RWPE2 (cell line): ENCODE measurements at regions not wholly inside any gene's neighbourhood (a gene's known extent, or its start where the extent isn't known, plus 50 kb on each side); places are given as distances from the start of the nearest gene placed in this dataset.

Experiments used
- ATAC-seq: fragments of 200-7000 bp; cut with Tn5 transposase; 3 replicates; pipeline ENCODE4 v1.9.1; 2021; ENCODE audit warnings: low read depth
- DNase-seq: peaks from one replicate; pipeline ENCODE4 v3.0.0-alpha.2; 2020; ENCODE audit warnings: low spot score
- H3K27ac ChIP-seq: fragments of 450-650 bp; 2 replicates; pipeline ENCODE4 v1.5.1; 2017; ENCODE audit warnings: mild to moderate bottlenecking; ENCODE audit not compliant: poor library complexity, severe bottlenecking
- H3K27me3 ChIP-seq: fragments of 250-450 bp; sonication (Bioruptor Pico); 2 replicates; pipeline ENCODE4 v1.5.1; 2021; ENCODE audit warnings: mild to moderate bottlenecking, moderate library complexity; ENCODE audit not compliant: insufficient read depth, poor library complexity, severe bottlenecking
- H3K36me3 ChIP-seq: fragments of 250-450 bp; sonication (Bioruptor Pico); 2 replicates; pipeline ENCODE4 v1.5.1; 2020; ENCODE audit warnings: low read depth, mild to moderate bottlenecking, moderate library complexity
- H3K4me1 ChIP-seq: fragments of 250-450 bp; sonication (Bioruptor Pico); 2 replicates; pipeline ENCODE4 v1.5.1; 2021; ENCODE audit warnings: mild to moderate bottlenecking, moderate library complexity; ENCODE audit not compliant: insufficient read depth, poor library complexity, severe bottlenecking
- H3K4me3 ChIP-seq: fragments of 250-450 bp; sonication (Bioruptor Pico); 2 replicates; pipeline ENCODE4 v1.5.1; 2021; ENCODE audit warnings: mild to moderate bottlenecking, moderate library complexity; ENCODE audit not compliant: severe bottlenecking
- H3K9me3 ChIP-seq: fragments of 250-450 bp; sonication (Bioruptor Pico); 2 replicates; pipeline ENCODE4 v1.5.1; 2021; ENCODE audit warnings: mild to moderate bottlenecking, moderate library complexity; ENCODE audit not compliant: severe bottlenecking
- CTCF ChIP-seq: fragments of 450-650 bp; IDR thresholded peaks from one replicate; pipeline ENCODE4 v1.5.1; 2017; ENCODE audit warnings: mild to moderate bottlenecking, moderate library complexity; ENCODE audit not compliant: poor library complexity, severe bottlenecking

GRCh38 chr7:32256811-32257210, 186.6 kb upstream of the PDE1C start:
- Histone ChIP-seq H3K27ac (no peak overlapping the region), H3K4me1 (no peaks in the 10 kb centered on the region), H3K27me3 (no peaks in the 10 kb centered on the region), H3K36me3 (no peaks in the 10 kb centered on the region), H3K9me3 (no peaks in the 10 kb centered on the region), H3K4me3 (no peak overlapping the region)
- ATAC-seq (no peak), DNase-seq (no peak)
- no peak for TF ChIP-seq CTCF

GRCh38 chr7:32256376-32256775, 186.2 kb upstream of the PDE1C start:
- H3K27ac ChIP-seq: no peak overlapping the region
- H3K27me3 ChIP-seq: no peaks in the 10 kb centered on the region
- no peaks in the 10 kb centered on the region for H3K4me1 ChIP-seq
- ATAC-seq (no peak), DNase-seq (no peak)
- no peak for TF ChIP-seq CTCF
- no peaks in the 10 kb centered on the region for H3K9me3 ChIP-seq
- H3K4me3 ChIP-seq: no peak overlapping the region
- no peaks in the 10 kb centered on the region for H3K36me3 ChIP-seq

GRCh38 chr7:32255036-32255435, 184.8 kb upstream of the PDE1C start:
- H3K27me3 ChIP-seq: no peaks in the 10 kb centered on the region

GRCh38 chr7:32253299-32253698, 183.1 kb upstream of the PDE1C start:
- DNase-seq (no peak), ATAC-seq (no peak)
- Histone ChIP-seq H3K4me3 (no peak overlapping the region), H3K36me3 (no peaks in the 10 kb centered on the region), H3K27me3 (no peaks in the 10 kb centered on the region), H3K4me1 (no peaks in the 10 kb centered on the region), H3K9me3 (no peaks in the 10 kb centered on the region), H3K27ac (no peak overlapping the region)
- TF ChIP-seq CTCF: no peak

More at GRCh38 chr7:32255036-32255435, 184.8 kb upstream of the PDE1C start:
- Histone ChIP-seq H3K36me3 (no peaks in the 10 kb centered on the region), H3K9me3 (no peaks in the 10 kb centered on the region), H3K4me3 (no peak overlapping the region), H3K27ac (no peak overlapping the region), H3K4me1 (no peaks in the 10 kb centered on the region)
- no peak for TF ChIP-seq CTCF
- no peak for DNase-seq
- ATAC-seq: no peak

GRCh38 chr7:32251659-32252058, 181.5 kb upstream of the PDE1C start:
- no peaks in the 10 kb centered on the region for H3K36me3 ChIP-seq
- H3K4me1 ChIP-seq: no peaks in the 10 kb centered on the region
- H3K27me3 ChIP-seq: no peaks in the 10 kb centered on the region
- no peak overlapping the region for H3K4me3 ChIP-seq
- H3K27ac ChIP-seq: no peak overlapping the region
- TF ChIP-seq CTCF: no peak
- DNase-seq (no peak), ATAC-seq (no peak)
- no peaks in the 10 kb centered on the region for H3K9me3 ChIP-seq
